HG02943 (cell line): ENCODE measurements at regions not wholly inside any gene's neighbourhood (a gene's known extent, or its start where the extent isn't known, plus 50 kb on each side); places are given as distances from the start of the nearest gene placed in this dataset.
"Not testable (repeated sequence)": the region's sequence is repeated elsewhere in the genome, so short reads cannot be mapped to it uniquely, and the experiment has no call there.

ENCODE experiments used
- ATAC-seq: cut with Tn5 transposase; IDR thresholded peaks from one replicate; pipeline ENCODE4 v1.9.1; 2021; ENCODE audit warnings: mild to moderate bottlenecking, low read depth, moderate library complexity; ENCODE audit not compliant: unreplicated experiment

DNA sequence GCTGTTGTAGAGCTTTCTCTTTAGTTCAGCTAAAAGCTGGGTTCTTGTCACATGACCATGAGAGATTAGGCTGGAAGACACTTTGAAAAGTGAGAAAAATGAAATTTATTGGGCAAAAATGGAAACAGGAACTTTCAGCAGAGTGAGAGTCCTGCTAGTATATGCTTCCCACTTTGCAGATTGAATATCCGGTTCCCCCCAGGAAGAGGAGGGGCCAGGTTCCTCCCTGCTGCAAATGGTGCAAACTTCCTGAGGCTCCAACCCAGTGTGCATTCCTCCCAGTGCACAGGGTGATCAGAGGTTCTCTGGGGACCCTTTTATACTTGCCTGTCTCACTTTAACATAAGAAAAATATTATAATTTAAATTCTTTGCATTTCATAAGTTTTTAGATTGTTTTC lies 119.9 kb upstream of the SPIN4 start:
- no peak for ATAC-seq

DNA sequence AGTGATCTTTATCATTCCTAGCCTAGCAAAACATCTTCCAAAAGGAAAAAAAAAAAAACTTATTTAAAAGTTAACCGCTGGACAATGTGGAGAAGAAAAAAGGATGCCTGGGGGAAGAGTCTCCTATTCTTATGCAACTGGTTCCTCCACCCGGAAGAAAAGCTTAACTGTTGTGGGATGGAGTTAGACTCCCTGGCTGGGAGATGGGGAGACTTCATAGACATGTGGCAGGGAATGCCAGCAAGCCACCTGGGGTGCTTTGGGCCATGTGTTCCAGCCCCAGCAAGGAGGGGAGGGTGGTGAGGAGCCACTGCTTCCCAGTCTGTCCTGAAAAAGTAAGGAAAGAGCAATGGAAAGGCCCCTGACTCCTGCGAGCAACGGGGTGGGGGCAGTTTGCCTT lies 119.4 kb upstream of the SPIN4 start:
- ATAC-seq, result no peak

GRCh38 chrX:63466690-63467089 lies 115.6 kb upstream of the SPIN4 start:
- ATAC-seq, result no peak

- no peak for ATAC-seq
These were observed 107.8 kb upstream of the SPIN4 start for GRCh38 chrX:63458981-63459380.

DNA sequence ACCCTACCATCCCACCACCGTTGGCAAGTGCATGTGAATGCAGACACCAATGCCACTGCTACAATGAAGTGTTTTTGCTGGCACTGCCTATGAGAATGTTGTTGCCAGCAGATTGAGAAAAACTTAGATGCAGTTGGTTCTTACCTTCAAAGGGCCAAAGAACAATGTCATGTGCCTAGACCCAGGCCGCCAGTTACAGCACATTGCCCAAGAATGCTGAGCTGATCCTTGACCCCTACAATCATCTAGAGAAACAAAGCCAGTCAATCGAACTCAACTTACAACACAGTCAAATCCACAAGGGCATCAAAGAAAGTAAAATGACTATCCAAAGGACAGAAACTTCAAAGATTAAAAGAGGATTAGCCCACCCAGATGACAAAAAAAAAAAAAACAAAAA lies 102.4 kb upstream of the SPIN4 start:
- no peak for ATAC-seq

DNA sequence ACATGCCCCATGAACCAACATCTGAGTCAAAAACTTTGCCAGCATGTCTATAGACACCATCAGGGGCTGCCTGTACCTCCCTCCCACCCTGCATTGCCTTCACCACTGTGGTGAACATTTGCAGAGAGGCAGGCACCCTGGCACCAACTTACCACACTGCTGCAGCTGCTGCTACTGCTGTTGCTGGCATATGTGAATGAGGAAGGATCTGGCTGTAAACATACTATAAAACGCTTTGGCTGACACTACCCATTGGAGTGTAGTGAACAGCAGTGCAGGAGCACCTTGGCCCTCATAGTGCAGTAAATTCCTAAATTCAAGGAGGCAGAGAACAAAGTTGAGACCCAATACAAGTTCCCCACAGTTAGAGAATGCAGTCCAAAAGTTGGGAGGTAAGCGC lies 90.6 kb upstream of the SPIN4 start:
- ATAC-seq, result no peak

DNA sequence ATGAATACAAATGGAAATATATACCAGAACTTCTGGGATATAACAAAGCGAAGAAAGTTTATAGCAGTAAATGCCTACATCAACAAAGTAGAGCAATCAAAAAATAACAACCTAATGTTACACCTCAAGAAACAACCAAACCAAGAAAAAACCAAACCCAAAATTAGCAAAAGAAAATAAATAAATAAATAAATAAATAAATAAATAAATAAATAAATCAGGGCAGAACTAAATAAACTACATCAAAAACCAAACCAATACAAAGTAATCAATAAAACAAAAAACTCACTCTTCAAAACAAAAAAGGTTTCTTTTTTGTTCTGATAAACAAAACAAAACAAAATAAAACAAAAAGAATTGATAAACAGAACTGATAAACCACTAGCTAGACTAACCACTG lies 88.4 kb upstream of the SPIN4 start:
- ATAC-seq, result no peak

DNA sequence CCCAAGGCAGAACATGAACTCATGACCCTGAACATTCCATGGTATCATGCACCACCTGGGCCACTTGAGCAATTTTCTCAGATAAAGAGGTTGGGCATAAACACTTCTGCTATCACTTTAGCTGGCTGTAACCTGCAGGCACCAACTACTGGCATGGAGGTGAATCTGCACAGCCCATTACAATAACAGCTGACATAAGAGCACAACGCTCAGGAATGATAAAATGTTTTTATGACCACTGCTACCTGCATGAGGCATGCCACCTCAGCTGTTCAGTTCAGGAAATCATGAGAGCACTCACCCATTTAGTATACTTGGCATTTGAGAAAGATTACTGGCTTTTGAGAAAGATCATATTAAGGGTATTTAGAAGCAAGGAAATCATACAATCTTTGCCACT lies 85.7 kb upstream of the SPIN4 start:
- ATAC-seq, result no peak

GRCh38 chrX:63434665-63435064 lies 83.5 kb upstream of the SPIN4 start:
- ATAC-seq, result no peak

DNA sequence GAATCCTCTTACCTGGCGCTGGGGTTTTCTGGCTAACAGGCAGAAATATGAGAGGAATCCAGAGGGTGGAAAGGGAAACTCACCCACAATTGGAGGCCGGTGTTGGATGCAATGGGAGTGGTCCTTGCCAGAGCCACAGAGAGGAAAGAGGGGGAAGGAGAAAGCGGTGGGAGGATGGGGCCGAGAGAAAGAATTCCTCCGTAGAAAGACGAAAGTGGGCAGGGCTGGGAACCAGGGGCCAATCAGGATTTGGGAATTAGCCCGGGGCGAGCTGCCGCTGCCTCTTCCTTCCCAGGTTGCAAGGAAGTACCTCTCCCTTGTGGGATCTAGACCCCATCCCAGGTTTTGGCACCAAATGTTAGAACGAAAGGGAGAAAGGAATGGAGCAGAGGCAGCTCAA lies 83.1 kb upstream of the SPIN4 start:
- no peak for ATAC-seq

GRCh38 chrX:63430026-63430425 lies 78.9 kb upstream of the SPIN4 start:
- ATAC-seq, result no peak

DNA sequence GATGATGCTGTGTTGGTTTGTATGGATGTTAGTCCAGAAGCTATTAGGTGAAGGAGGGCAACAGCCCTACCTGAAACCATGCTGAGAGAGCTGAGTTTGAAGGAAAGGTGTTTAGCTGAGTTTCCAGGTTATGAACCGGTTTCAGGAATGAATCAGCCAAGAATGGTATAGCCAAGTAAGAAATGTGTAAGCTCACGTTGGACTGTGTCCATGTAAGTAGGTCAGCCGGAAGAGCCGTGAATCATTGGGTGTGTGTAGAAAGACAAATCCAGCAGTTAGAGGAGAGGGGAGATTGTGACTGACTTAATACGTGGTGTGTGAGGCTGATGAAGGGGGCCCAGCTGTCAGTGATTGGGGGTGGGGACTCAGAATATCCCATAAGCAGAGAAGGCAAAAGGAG lies 77.2 kb upstream of the SPIN4 start:
- ATAC-seq, result no peak

GRCh38 chrX:63426519-63426918 lies 75.4 kb upstream of the SPIN4 start:
- no peak for ATAC-seq

DNA sequence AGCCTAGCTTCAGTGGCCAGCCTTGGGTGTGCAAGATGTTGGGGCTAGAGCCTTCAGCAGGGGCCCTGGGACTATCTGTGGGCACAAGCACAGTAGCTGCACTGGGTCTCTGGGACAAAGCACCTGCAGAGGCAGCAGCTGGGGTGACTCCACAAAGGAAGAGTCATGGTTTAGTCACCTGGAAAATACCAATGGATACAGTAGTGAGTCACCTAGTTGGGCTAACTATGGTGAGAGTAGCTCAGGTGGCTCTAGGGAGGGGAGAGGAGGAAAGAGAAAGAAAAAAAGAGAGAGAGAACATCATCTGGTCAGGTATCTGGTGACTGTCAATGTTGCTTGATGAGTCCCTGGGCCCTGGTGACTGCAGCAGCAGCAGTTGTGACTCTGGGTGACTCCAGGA lies 72.9 kb upstream of the SPIN4 start:
- ATAC-seq, result no peak

GRCh38 chrX:63421411-63421810 lies 70.3 kb upstream of the SPIN4 start:
- ATAC-seq, result no peak

GRCh38 chrX:63418211-63418610 lies 67.1 kb upstream of the SPIN4 start:
- ATAC-seq, result no peak

- ATAC-seq, result no peak
These were observed 66.5 kb upstream of the SPIN4 start for GRCh38 chrX:63417649-63418048.

- not testable (repeated sequence) for ATAC-seq
These were observed 58.8 kb upstream of the SPIN4 start for GRCh38 chrX:63409934-63410333.

DNA sequence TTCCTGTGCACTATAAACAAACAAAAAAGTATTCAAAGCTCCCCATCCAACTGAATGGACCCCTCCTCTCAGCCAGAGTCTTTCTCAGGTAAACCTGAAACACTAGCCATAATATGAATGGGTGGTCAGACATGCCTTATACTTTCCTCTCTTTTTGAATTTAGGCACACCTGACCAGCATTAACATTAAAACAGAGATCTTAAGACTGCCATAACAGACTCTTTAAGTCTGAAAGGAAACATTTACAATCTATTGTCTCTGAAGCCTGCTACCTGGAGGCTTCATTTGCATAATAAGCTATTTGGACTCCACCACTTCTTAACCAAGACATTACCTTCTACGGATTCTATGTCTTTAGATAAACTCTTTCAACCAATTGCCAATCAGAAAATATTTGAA lies 56.9 kb upstream of the SPIN4 start:
- no peak for ATAC-seq

GRCh38 chrX:63404332-63404731 lies 53.2 kb upstream of the SPIN4 start:
- ATAC-seq, result no peak

DNA sequence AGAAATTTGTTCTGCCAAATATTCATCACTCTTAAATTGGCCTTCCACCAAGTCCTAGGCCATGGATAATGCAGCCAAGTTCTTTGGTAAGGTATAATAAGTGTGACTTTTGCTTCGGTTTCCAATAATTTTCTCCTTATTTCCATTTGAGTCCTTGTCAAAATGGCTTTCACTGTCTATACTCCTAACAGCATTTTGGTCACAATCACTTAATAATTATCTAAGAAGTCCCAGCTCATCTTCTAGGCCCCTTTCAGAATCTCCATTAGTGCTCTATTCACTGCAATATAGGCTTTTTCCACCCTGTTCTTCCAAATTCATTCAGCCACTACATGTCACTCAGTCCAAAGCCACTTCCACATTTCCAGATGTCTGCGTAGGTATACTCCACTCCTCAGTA lies 51.0 kb upstream of the SPIN4 start:
- ATAC-seq, result no peak
